ENCODE measurements at regions not wholly inside any gene's neighbourhood (a gene's known extent, or its start where the extent isn't known, plus 50 kb on each side); places are given as distances from the start of the nearest gene placed in this dataset.

DNA sequence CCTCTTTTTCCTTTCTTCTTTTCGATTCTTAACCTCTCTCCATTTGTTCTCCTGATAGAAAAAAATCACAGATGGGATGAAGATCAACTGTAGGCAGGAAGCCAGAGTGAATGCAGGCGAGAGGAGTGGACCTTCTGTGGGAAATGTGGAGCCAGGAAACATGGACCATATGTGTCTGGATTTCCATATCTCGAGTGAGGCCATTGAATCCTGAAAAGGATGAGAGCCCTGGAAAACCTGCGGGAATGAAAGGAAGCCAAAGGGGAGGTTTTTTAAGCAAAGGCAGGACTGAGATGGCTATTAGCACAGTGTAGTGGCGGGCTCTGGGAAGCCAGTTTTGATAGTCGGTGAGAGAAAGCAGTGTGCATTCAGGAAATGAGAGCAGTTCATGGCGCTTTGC, 139.5 kb upstream of the C9orf72 start:
- no peak overlapping the region for H3K4me3 ChIP-seq (ENCODE audit: low read depth, low read length)
- TF ChIP-seq, protein P1, sequence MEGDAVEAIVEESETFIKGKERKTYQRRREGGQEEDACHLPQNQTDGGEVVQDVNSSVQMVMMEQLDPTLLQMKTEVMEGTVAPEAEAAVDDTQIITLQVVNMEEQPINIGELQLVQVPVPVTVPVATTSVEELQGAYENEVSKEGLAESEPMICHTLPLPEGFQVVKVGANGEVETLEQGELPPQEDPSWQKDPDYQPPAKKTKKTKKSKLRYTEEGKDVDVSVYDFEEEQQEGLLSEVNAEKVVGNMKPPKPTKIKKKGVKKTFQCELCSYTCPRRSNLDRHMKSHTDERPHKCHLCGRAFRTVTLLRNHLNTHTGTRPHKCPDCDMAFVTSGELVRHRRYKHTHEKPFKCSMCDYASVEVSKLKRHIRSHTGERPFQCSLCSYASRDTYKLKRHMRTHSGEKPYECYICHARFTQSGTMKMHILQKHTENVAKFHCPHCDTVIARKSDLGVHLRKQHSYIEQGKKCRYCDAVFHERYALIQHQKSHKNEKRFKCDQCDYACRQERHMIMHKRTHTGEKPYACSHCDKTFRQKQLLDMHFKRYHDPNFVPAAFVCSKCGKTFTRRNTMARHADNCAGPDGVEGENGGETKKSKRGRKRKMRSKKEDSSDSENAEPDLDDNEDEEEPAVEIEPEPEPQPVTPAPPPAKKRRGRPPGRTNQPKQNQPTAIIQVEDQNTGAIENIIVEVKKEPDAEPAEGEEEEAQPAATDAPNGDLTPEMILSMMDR (IDR thresholded peaks at IDR 0.05; ENCODE audit: borderline replicate concordance, insufficient read depth, low read depth, low read length) = no peak

DNA sequence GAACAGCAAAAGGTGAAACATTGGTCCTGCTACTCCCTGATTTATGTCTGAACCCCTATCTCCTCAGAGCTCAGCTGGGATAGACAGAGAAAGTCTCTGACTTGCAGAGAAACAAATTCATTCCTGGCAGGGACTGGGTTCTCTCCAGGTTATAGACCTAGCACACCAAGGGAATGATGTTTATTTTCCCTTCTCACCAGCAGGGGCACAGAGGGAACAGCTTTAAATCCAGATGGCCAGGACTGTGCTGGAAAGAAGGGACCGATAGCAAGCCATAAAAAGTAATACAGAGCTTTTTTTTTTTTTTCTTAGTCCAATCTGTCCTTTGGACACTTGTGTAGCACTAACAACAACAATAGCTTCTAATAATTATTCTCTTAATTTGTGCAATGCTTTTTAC, 141.1 kb upstream of the C9orf72 start:
- TF ChIP-seq, protein P1 (IDR thresholded peaks at IDR 0.05; ENCODE audit: borderline replicate concordance, insufficient read depth, low read depth, low read length) = no peak

DNA sequence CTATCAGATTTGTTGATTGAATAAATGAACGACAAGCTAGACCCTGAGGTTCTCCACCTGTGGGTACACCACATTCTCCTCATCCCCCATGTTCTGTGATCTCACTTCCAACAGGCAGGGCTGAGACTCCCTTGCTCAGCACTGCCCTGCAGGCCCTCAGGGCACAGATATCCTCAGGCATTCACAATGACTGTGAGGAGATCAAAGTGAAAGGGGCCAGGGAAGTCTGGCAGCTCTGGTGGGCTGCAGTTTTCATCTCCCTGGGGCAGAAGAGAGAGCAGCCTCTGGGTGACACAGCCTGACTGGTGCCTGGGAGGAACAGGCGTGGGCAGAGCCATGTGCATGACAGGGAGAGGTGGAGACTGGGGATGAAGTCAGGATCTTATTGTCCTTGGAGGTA, 142.4 kb upstream of the C9orf72 start:
- TF ChIP-seq, protein P1 (IDR thresholded peaks at IDR 0.05; ENCODE audit: borderline replicate concordance, insufficient read depth, low read depth, low read length) = no peak
- no peak overlapping the region for H3K4me3 ChIP-seq (ENCODE audit: low read depth, low read length)

More for the DNA sequence above, 141.1 kb upstream of the C9orf72 start:
- H3K4me3 ChIP-seq (ENCODE audit: low read depth, low read length) = no peak overlapping the region

DNA sequence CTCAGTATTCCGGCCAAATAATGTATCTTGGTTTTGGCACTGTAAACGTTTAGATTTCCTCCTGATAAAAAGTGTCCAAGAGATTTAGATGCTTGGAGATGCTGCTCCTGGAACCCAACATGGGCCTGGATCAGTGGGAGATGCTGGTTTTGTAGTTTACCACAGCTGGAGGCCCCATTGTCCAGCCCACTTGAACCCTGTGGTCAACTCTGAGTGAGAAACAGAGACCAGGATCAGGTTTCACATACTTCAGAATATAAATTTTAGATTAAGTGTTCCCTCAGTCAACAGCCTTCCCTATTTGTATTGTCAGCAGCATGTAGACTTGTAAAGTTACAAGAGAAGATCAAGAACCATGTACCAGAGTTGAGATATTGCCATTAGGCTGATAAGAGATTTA, 144.7 kb upstream of the C9orf72 start:
- no peak overlapping the region for H3K4me3 ChIP-seq (ENCODE audit: low read depth, low read length)
- TF ChIP-seq, protein P1 (IDR thresholded peaks at IDR 0.05; ENCODE audit: borderline replicate concordance, insufficient read depth, low read depth, low read length) = no peak

DNA sequence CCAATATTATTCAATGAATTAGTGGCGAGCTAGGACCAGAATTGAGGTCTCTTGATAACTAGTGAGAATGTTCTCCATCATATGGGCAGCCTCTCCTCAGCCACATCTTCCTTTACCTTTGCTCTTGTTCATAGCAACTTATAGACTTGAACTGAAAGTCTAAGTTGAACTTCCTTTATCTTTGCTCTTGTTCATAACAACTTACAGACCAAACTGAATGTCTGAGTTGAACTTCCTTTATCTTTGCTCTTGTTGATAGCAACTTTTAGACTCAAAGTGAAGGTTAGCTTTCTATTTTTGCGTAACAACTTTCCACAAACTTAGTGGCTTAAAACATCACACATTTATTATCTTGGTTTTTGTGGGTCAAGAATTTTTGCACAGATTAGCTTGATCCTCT, 146.4 kb upstream of the C9orf72 start:
- no peak overlapping the region for H3K4me3 ChIP-seq (ENCODE audit: low read depth, low read length)
- TF ChIP-seq, protein P1 (IDR thresholded peaks at IDR 0.05; ENCODE audit: borderline replicate concordance, insufficient read depth, low read depth, low read length) = no peak

DNA sequence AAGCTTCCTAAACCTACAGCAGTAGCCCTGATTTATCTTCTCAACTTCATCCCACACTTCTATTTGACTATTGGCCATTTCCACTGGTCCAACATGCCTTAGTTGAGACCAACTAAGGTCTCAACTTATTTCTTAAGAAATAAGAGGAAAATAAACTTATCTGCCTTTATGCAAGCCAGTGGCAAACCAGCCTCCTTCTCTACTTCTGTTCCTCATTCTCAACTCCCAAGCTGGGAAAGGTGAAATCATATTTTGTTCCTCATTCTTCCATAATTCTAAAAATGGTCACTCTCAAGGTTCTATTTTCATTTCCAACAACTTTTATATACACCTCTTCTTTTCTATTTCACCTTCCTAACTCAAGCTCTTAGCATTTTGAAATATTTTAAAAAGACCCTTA, 149.6 kb upstream of the C9orf72 start:
- TF ChIP-seq, protein P1 (IDR thresholded peaks at IDR 0.05; ENCODE audit: borderline replicate concordance, insufficient read depth, low read depth, low read length) = no peak
- no peak overlapping the region for H3K4me3 ChIP-seq (ENCODE audit: low read depth, low read length)

DNA sequence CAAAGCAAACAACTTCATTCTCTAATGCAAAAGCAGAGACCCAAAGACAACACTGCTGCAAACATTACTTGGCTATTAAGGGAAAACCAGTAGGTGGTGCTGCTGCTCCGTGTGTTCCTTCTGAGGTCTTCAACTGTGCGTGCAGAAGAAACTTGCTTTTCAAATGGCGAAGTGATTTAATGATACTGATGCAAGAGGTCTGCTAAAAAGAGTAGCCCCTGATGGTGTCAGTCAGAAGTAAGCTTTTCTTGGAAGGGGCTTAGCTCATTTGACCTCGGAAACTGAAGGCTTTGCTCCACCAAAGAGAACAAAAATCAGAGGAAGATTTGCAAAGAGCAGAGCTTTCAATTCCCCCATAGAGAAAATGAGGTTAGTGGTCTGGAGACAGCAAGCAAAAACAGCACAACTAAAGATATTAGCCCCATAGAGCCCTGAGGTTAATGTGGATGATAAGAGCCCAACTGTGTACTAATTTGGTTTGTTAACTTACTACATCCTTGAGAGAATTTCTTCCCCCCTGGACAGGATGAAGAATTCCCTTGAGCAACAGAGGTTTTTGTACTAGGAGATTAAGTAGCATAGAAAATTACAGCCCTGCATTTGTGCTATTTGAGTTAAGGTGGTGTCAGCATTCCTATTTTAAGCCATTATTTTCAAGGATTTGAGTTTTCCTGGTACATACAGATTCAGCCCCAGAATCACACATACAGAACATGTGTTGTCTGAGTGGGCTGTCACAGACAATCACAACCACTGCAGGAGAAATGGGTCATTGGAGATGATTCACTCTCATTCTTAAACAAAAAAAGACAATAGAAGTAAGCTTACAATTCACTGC, 153.2 kb upstream of the C9orf72 start:
- H3K4me3 ChIP-seq (ENCODE audit: low read depth, low read length) = no peak overlapping the region
- TF ChIP-seq, protein P1 (IDR thresholded peaks at IDR 0.05; ENCODE audit: borderline replicate concordance, insufficient read depth, low read depth, low read length) = peak; percentile 74

All from GM12875 (cell line).